IPS-NIHi7 (cell line): ENCODE measurements at regions not wholly inside any gene's neighbourhood (a gene's known extent, or its start where the extent isn't known, plus 50 kb on each side); places are given as distances from the start of the nearest gene placed in this dataset.

Experiments
- DNase-seq: peaks from one replicate; pipeline ENCODE4 v3.0.0; 2012; ENCODE audit warnings: mixed read lengths; ENCODE audit errors: extremely low spot score

GRCh38 chr9:87278971-87279733 is 218.5 kb upstream of the DAPK1 start:
- no peak for DNase-seq

GRCh38 chr9:87280421-87280820 is 217.2 kb upstream of the DAPK1 start:
- DNase-seq: no peak

- DNase-seq: no peak
Observed at GRCh38 chr9:87282538-87282937, 215.1 kb upstream of the DAPK1 start.

- no peak for DNase-seq
Observed at GRCh38 chr9:87283585-87283984, 214.1 kb upstream of the DAPK1 start.

GRCh38 chr9:87285183-87285850 is 212.3 kb upstream of the DAPK1 start:
- DNase-seq: no peak

GRCh38 chr9:87286506-87286905 is 211.2 kb upstream of the DAPK1 start:
- no peak for DNase-seq

- DNase-seq: no peak
Observed at GRCh38 chr9:87290241-87291052, 207.2 kb upstream of the DAPK1 start.

GRCh38 chr9:87292449-87293191 is 205.0 kb upstream of the DAPK1 start:
- no peak for DNase-seq

- DNase-seq: no peak
Observed at GRCh38 chr9:87294126-87294525, 203.5 kb upstream of the DAPK1 start.

GRCh38 chr9:87300915-87301314 is 196.8 kb upstream of the DAPK1 start:
- DNase-seq: no peak

- no peak for DNase-seq
Observed at GRCh38 chr9:87301371-87301770, 196.3 kb upstream of the DAPK1 start.

GRCh38 chr9:87305151-87305550 is 192.5 kb upstream of the DAPK1 start:
- DNase-seq: peak; percentile 26

GRCh38 chr9:87306006-87306405 is 191.7 kb upstream of the DAPK1 start:
- DNase-seq: no peak

- DNase-seq: no peak
Observed at GRCh38 chr9:87307848-87308247, 189.8 kb upstream of the DAPK1 start.

- no peak for DNase-seq
Observed at GRCh38 chr9:87309236-87309635, 188.4 kb upstream of the DAPK1 start.

- DNase-seq: no peak
Observed at GRCh38 chr9:87310827-87311523, 186.7 kb upstream of the DAPK1 start.

GRCh38 chr9:87319656-87320055 is 178.0 kb upstream of the DAPK1 start:
- DNase-seq: no peak

- DNase-seq: no peak
Observed at GRCh38 chr9:87320146-87320884, 177.4 kb upstream of the DAPK1 start.

GRCh38 chr9:87322840-87323635 is 174.6 kb upstream of the DAPK1 start:
- no peak for DNase-seq

GRCh38 chr9:87323928-87324327 is 173.7 kb upstream of the DAPK1 start:
- DNase-seq: no peak
